ENCODE measurements at regions not wholly inside any gene's neighbourhood (a gene's known extent, or its start where the extent isn't known, plus 50 kb on each side); places are given as distances from the start of the nearest gene placed in this dataset.

DNA sequence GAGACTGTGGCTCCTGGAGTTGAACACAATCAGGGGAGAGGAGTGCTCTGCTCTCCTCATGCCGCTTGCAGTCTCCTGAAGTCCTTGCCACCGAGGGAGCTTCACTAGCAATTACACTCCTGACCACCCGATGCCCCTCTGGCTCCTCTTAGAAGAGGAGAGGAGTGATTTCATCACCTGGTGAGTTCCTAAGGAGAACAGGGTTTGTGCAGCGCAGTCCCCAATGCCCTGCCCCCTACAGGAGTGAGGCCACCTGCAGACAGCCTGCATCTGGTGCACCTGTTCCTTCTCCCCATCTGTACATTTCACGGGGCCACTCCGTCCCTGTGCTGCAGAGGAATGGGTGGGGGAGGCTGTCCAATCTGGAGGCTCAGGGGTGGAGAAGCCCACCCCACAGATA lies 267.2 kb downstream of the HRH4 start:
- TF ChIP-seq POLR2AphosphoS5 (IDR thresholded peaks at IDR 0.05; ENCODE audit: low read depth, low read length) (no peak), SIN3A (IDR thresholded peaks at IDR 0.05; ENCODE audit: borderline replicate concordance, insufficient read depth, low read length) (no peak), TAF1 (IDR thresholded peaks at IDR 0.05; ENCODE audit: borderline replicate concordance, insufficient read depth, low read length) (no peak), FOXP2 (optimal IDR thresholded peaks at IDR 0.05; ENCODE audit: borderline replicate concordance, extremely low read depth, extremely low read length, insufficient read depth) (no peak)
- TF ChIP-seq, protein P1, sequence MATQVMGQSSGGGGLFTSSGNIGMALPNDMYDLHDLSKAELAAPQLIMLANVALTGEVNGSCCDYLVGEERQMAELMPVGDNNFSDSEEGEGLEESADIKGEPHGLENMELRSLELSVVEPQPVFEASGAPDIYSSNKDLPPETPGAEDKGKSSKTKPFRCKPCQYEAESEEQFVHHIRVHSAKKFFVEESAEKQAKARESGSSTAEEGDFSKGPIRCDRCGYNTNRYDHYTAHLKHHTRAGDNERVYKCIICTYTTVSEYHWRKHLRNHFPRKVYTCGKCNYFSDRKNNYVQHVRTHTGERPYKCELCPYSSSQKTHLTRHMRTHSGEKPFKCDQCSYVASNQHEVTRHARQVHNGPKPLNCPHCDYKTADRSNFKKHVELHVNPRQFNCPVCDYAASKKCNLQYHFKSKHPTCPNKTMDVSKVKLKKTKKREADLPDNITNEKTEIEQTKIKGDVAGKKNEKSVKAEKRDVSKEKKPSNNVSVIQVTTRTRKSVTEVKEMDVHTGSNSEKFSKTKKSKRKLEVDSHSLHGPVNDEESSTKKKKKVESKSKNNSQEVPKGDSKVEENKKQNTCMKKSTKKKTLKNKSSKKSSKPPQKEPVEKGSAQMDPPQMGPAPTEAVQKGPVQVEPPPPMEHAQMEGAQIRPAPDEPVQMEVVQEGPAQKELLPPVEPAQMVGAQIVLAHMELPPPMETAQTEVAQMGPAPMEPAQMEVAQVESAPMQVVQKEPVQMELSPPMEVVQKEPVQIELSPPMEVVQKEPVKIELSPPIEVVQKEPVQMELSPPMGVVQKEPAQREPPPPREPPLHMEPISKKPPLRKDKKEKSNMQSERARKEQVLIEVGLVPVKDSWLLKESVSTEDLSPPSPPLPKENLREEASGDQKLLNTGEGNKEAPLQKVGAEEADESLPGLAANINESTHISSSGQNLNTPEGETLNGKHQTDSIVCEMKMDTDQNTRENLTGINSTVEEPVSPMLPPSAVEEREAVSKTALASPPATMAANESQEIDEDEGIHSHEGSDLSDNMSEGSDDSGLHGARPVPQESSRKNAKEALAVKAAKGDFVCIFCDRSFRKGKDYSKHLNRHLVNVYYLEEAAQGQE (IDR thresholded peaks at IDR 0.05; ENCODE audit: insufficient read depth in 1 of 2, low read depth in 2 of 2, low read length in 2 of 2) = no peak
